Loucy (cell line): ENCODE measurements at regions not wholly inside any gene's neighbourhood (a gene's known extent, or its start where the extent isn't known, plus 50 kb on each side); places are given as distances from the start of the nearest gene placed in this dataset.

ENCODE experiments used
- H2AFZ ChIP-seq: fragments of 200-600 bp; sonication (generic); 2 replicates; pipeline ENCODE4 v1.6.0; 2016; ENCODE audit warnings: antibody characterized with exemption, mild to moderate bottlenecking, low read length, moderate library complexity
- H3F3A ChIP-seq: fragments of 200-600 bp; 2 replicates; pipeline ENCODE4 v1.6.0; 2016; ENCODE audit warnings: antibody characterized with exemption, low read depth, mild to moderate bottlenecking
- H3K27me3 ChIP-seq: fragments of 200-600 bp; sonication (generic); 2 replicates; pipeline ENCODE4 v1.6.1; 2014; ENCODE audit warnings: low read length, mild to moderate bottlenecking; ENCODE audit not compliant: insufficient read depth, poor library complexity, severe bottlenecking
- H3K36me3 ChIP-seq: fragments of 200-600 bp; sonication (generic); 2 replicates; pipeline ENCODE4 v1.6.1; 2016; ENCODE audit warnings: low read length; ENCODE audit not compliant: insufficient read depth
- H3K4me1 ChIP-seq: fragments of 200-600 bp; sonication (generic); 2 replicates; pipeline ENCODE4 v1.5.1; 2014; ENCODE audit warnings: low read length, mild to moderate bottlenecking; ENCODE audit not compliant: insufficient read depth, poor library complexity, severe bottlenecking
- H3K4me2 ChIP-seq: fragments of 200-600 bp; sonication (generic); 2 replicates; pipeline ENCODE4 v1.6.0; 2014; ENCODE audit warnings: antibody characterized with exemption, low read length, low read depth, mild to moderate bottlenecking; ENCODE audit not compliant: poor library complexity, severe bottlenecking
- H3K4me3 ChIP-seq: fragments of 200-600 bp; sonication (generic); 2 replicates; pipeline ENCODE4 v1.5.1; 2014; ENCODE audit warnings: low read length, mild to moderate bottlenecking, mixed read lengths; ENCODE audit not compliant: poor library complexity, severe bottlenecking
- H3K79me2 ChIP-seq: fragments of 200-600 bp; sonication (generic); 2 replicates; pipeline ENCODE4 v1.6.1; 2014; ENCODE audit warnings: low read length; ENCODE audit not compliant: insufficient read depth
- H3K9ac ChIP-seq: fragments of 200-600 bp; sonication (generic); 2 replicates; pipeline ENCODE4 v1.6.0; 2014; ENCODE audit warnings: mild to moderate bottlenecking, low read depth, low read length, moderate library complexity; ENCODE audit not compliant: poor library complexity, severe bottlenecking
- H3K9me2 ChIP-seq: fragments of 200-600 bp; sonication (generic); replicated peaks from 2 replicates; pipeline ENCODE4 v1.6.1; 2016; ENCODE audit warnings: low read depth, low read length, mixed read lengths
- H3K9me3 ChIP-seq: fragments of 200-600 bp; sonication (generic); 2 replicates; pipeline ENCODE4 v1.6.1; 2014; ENCODE audit warnings: mild to moderate bottlenecking, antibody characterized with exemption, low read length, low read depth; ENCODE audit not compliant: insufficient read depth
- H4K20me1 ChIP-seq: fragments of 200-600 bp; sonication (generic); 2 replicates; pipeline ENCODE4 v1.6.0; 2014; ENCODE audit warnings: antibody characterized with exemption, low read length, mild to moderate bottlenecking; ENCODE audit not compliant: insufficient read depth, poor library complexity, severe bottlenecking
- CTCF ChIP-seq: fragments of 200-600 bp; sonication (generic); conservative IDR thresholded peaks from 2 replicates; pipeline ENCODE4 v1.5.1; 2014; ENCODE audit warnings: mild to moderate bottlenecking, antibody characterized with exemption, low read length
- EZH2phosphoT487 ChIP-seq: fragments of 200-600 bp; IDR thresholded peaks from 2 replicates; pipeline ENCODE4 v1.6.1; 2018; ENCODE audit warnings: antibody characterized with exemption, mild to moderate bottlenecking, moderate library complexity, borderline replicate concordance

GRCh38 chr5:105663671-105664070 is 2007.1 kb downstream of the EFNA5 start:
- Histone ChIP-seq H3K4me3 (no peak overlapping the region), H3K27me3 (no peaks in the 10 kb centered on the region), H3K9me2 (no peaks in the 10 kb centered on the region), H4K20me1 (no peaks in the 10 kb centered on the region), H3K36me3 (no peaks in the 10 kb centered on the region), H3K9ac (no peak overlapping the region), H3K9me3 (no peaks in the 10 kb centered on the region), H3F3A (no peaks in the 10 kb centered on the region), H3K4me2 (no peak overlapping the region), H3K79me2 (no peaks in the 10 kb centered on the region), H3K4me1 (no peaks in the 10 kb centered on the region), H2AFZ (no peak overlapping the region)
- TF ChIP-seq CTCF (no peak), EZH2phosphoT487 (no peak)

- Histone ChIP-seq H4K20me1 (no peaks in the 10 kb centered on the region), H3K4me3 (no peak overlapping the region), H3K79me2 (no peaks in the 10 kb centered on the region), H3K9me2 (no peaks in the 10 kb centered on the region), H3K9me3 (no peaks in the 10 kb centered on the region), H3K9ac (no peak overlapping the region), H3K36me3 (no peaks in the 10 kb centered on the region), H3K4me2 (no peak overlapping the region), H3K27me3 (no peaks in the 10 kb centered on the region), H2AFZ (no peak overlapping the region), H3K4me1 (no peaks in the 10 kb centered on the region), H3F3A (no peaks in the 10 kb centered on the region)
- TF ChIP-seq CTCF: no peak
- no peak for TF ChIP-seq EZH2phosphoT487
Measured at GRCh38 chr5:105659396-105659795, 2011.3 kb downstream of the EFNA5 start.

GRCh38 chr5:105640328-105640727 is 2030.4 kb downstream of the EFNA5 start:
- no peaks in the 10 kb centered on the region for H3K36me3 ChIP-seq
- no peak overlapping the region for H3K9ac ChIP-seq
- no peak overlapping the region for H3K4me2 ChIP-seq
- TF ChIP-seq EZH2phosphoT487: no peak
- TF ChIP-seq CTCF: no peak
- no peaks in the 10 kb centered on the region for H3K9me3 ChIP-seq
- H3K27me3 ChIP-seq: no peaks in the 10 kb centered on the region
- H2AFZ ChIP-seq: no peak overlapping the region
- H3K9me2 ChIP-seq: no peaks in the 10 kb centered on the region
- H4K20me1 ChIP-seq: no peaks in the 10 kb centered on the region
- H3K79me2 ChIP-seq: no peaks in the 10 kb centered on the region
- H3K4me1 ChIP-seq: no peaks in the 10 kb centered on the region
- no peaks in the 10 kb centered on the region for H3F3A ChIP-seq
- no peak overlapping the region for H3K4me3 ChIP-seq
